HEK293 (cell line): ENCODE measurements at regions not wholly inside any gene's neighbourhood (a gene's known extent, or its start where the extent isn't known, plus 50 kb on each side); places are given as distances from the start of the nearest gene placed in this dataset.

ENCODE experiments used
- CTCF ChIA-PET: fragments of 350-600 bp; formaldehyde crosslinking; extraction: SDS; loops from one replicate; lab custom pipeline; 2021; ENCODE audit warnings: antibody characterized with exemption; lab: Yijun Ruan, JAX
- POLR2A ChIA-PET: fragments of 300-600 bp; formaldehyde crosslinking; extraction: SDS; loops from one replicate; lab custom pipeline; 2020; ENCODE audit warnings: antibody characterized with exemption, inconsistent platforms; lab: Yijun Ruan, JAX
- H3K27ac ChIP-seq: fragments of 200-500 bp; sonication (Bioruptor generic); 2 replicates; pipeline ENCODE4 v1.5.1; 2014; ENCODE audit warnings: low read depth, low read length, control low read depth, inconsistent platforms; ENCODE audit errors: extremely low read depth
- H3K36me3 ChIP-seq, 2 experiments: fragments of 200-500 bp in 1 of 2; sonication (Bioruptor generic) in 1 of 2; 1 replicate in 1 of 2; 2 replicates in 1 of 2; pipeline ENCODE4 v1.5.1; 2014 to 2017; ENCODE audit warnings: inconsistent platforms in 2 of 2, low read length in 2 of 2; ENCODE audit not compliant: control insufficient read depth in 2 of 2, insufficient read depth in 1 of 2
- H3K4me1 ChIP-seq: fragments of 200-500 bp; sonication (Bioruptor generic); 2 replicates; pipeline ENCODE4 v1.5.1; 2014; ENCODE audit warnings: mild to moderate bottlenecking, low read length, inconsistent platforms; ENCODE audit not compliant: control insufficient read depth, insufficient read depth
- H3K4me3 ChIP-seq: 2 replicates; pipeline ENCODE4 v1.5.1; 2011; ENCODE audit warnings: low read depth, mild to moderate bottlenecking, control low read depth, low read length, moderate library complexity
- H3K9me3 ChIP-seq: fragments of 200-500 bp; sonication (Bioruptor generic); 2 replicates; pipeline ENCODE4 v1.5.1; 2014; ENCODE audit warnings: low read depth, low read length, inconsistent platforms; ENCODE audit not compliant: control insufficient read depth, insufficient read depth
- MYNN ChIP-seq: fragments of 450-650 bp; formaldehyde crosslinking; IDR thresholded peaks from 2 replicates; pipeline ENCODE4 v1.5.1; 2016; ENCODE audit warnings: missing biosample characterization, missing genetic modification characterization, borderline replicate concordance
- OVOL3 ChIP-seq: fragments of 450-650 bp; formaldehyde crosslinking; IDR thresholded peaks from 2 replicates; pipeline ENCODE4 v1.5.1; 2016; ENCODE audit warnings: missing biosample characterization, missing genetic modification characterization
- RBAK ChIP-seq: fragments of 450-650 bp; formaldehyde crosslinking; IDR thresholded peaks from 2 replicates; pipeline ENCODE4 v1.5.1; 2016; ENCODE audit warnings: missing biosample characterization, missing genetic modification characterization
- SCRT1 ChIP-seq: fragments of 450-650 bp; formaldehyde crosslinking; IDR thresholded peaks from 2 replicates; pipeline ENCODE4 v1.5.1; 2016; ENCODE audit warnings: missing biosample characterization, missing genetic modification characterization, borderline replicate concordance
- ZBTB7A ChIP-seq: fragments of 450-650 bp; formaldehyde crosslinking; IDR thresholded peaks from 2 replicates; pipeline ENCODE4 v1.5.1; 2016; ENCODE audit warnings: low read depth, missing biosample characterization, missing genetic modification characterization
- ZFP41 ChIP-seq: fragments of 450-650 bp; formaldehyde crosslinking; IDR thresholded peaks from 2 replicates; pipeline ENCODE4 v1.5.1; 2016; ENCODE audit warnings: missing biosample characterization, missing genetic modification characterization, borderline replicate concordance
- ZNF114 ChIP-seq: fragments of 450-650 bp; formaldehyde crosslinking; IDR thresholded peaks from 2 replicates; pipeline ENCODE4 v1.5.0; 2017; ENCODE audit warnings: missing biosample characterization, missing genetic modification characterization
- ZNF146 ChIP-seq: fragments of 450-650 bp; formaldehyde crosslinking; IDR thresholded peaks from 2 replicates; pipeline ENCODE4 v1.5.1; 2016; ENCODE audit warnings: missing biosample characterization, missing genetic modification characterization
- ZNF157 ChIP-seq: fragments of 450-650 bp; formaldehyde crosslinking; IDR thresholded peaks from 2 replicates; pipeline ENCODE4 v1.5.1; 2016; ENCODE audit warnings: missing biosample characterization, missing genetic modification characterization
- ZNF16 ChIP-seq: fragments of 450-650 bp; formaldehyde crosslinking; IDR thresholded peaks from 2 replicates; pipeline ENCODE4 v1.5.1; 2016; ENCODE audit warnings: low read depth, missing biosample characterization, missing genetic modification characterization
- ZNF292 ChIP-seq: fragments of 450-650 bp; formaldehyde crosslinking; IDR thresholded peaks from 2 replicates; pipeline ENCODE4 v1.5.1; 2016; ENCODE audit warnings: low read depth, missing biosample characterization, missing genetic modification characterization, borderline replicate concordance
- ZNF341 ChIP-seq: fragments of 450-650 bp; formaldehyde crosslinking; IDR thresholded peaks from 2 replicates; pipeline ENCODE4; 2016; ENCODE audit warnings: low read depth, missing biosample characterization, missing genetic modification characterization
- ZNF473 ChIP-seq: fragments of 450-650 bp; formaldehyde crosslinking; IDR thresholded peaks from 2 replicates; pipeline ENCODE4 v1.5.1; 2017; ENCODE audit warnings: missing biosample characterization, missing genetic modification characterization
- ZNF510 ChIP-seq: fragments of 450-650 bp; formaldehyde crosslinking; IDR thresholded peaks from 2 replicates; pipeline ENCODE4 v1.5.1; 2018; ENCODE audit warnings: mild to moderate bottlenecking, missing genetic modification characterization, missing biosample characterization; ENCODE audit not compliant: insufficient replicate concordance
- ZNF514 ChIP-seq: fragments of 450-650 bp; formaldehyde crosslinking; IDR thresholded peaks from 2 replicates; pipeline ENCODE4 v1.5.1; 2016; ENCODE audit warnings: missing biosample characterization, missing genetic modification characterization
- ZNF777 ChIP-seq: fragments of 450-650 bp; formaldehyde crosslinking; IDR thresholded peaks from 2 replicates; pipeline ENCODE4 v1.5.1; 2017; ENCODE audit warnings: missing biosample characterization, missing genetic modification characterization, borderline replicate concordance
- ZXDB ChIP-seq: fragments of 450-650 bp; formaldehyde crosslinking; IDR thresholded peaks from 2 replicates; pipeline ENCODE4 v1.5.1; 2016; ENCODE audit warnings: missing biosample characterization, missing genetic modification characterization
- TF ChIP-seq, protein P1 (sequence below): fragments of 450-650 bp; formaldehyde crosslinking; IDR thresholded peaks from 2 replicates; pipeline ENCODE4 v1.5.1; 2016; ENCODE audit warnings: missing biosample characterization, missing genetic modification characterization
- TF ChIP-seq, protein P2 (sequence below): fragments of 450-650 bp; formaldehyde crosslinking; IDR thresholded peaks from 2 replicates; pipeline ENCODE4 v1.5.1; 2016; ENCODE audit warnings: missing biosample characterization, missing genetic modification characterization, low read depth
- TF ChIP-seq, protein P3 (sequence below): fragments of 450-650 bp; formaldehyde crosslinking; IDR thresholded peaks from 2 replicates; pipeline ENCODE4 v1.5.1; 2016; ENCODE audit warnings: missing biosample characterization, missing genetic modification characterization
- TF ChIP-seq, protein P4 (sequence below): fragments of 450-650 bp; formaldehyde crosslinking; IDR thresholded peaks from 2 replicates; pipeline ENCODE4 v1.5.1; 2016; ENCODE audit warnings: missing biosample characterization, missing genetic modification characterization, borderline replicate concordance
- TF ChIP-seq, protein P5 (sequence below): sonication (generic); formaldehyde crosslinking; IDR thresholded peaks from 2 replicates; pipeline ENCODE4 v1.8.1; 2022; ENCODE audit warnings: mild to moderate bottlenecking, moderate library complexity, missing genetic modification reagents

DNA sequence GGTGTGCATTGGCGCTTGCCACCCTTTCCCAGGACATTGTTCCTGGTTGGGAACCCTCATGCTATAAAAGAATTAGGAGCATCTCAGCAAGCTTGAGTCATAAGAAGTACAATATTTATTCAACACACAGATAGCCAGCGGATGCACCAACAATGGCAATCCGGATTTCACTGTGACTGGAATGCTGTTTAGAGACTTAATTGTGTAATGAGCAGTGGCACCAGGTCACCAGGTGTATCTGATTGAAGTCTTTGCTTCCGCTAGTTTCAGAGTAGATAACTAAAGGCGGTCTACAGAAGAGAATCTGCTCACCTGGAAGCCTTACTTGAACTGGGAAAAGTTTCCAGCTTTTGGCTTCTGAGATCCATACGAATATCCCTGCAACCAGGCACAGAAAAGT is 772.3 kb upstream of the GHITM start (continued):
- TF ChIP-seq, protein P1, sequence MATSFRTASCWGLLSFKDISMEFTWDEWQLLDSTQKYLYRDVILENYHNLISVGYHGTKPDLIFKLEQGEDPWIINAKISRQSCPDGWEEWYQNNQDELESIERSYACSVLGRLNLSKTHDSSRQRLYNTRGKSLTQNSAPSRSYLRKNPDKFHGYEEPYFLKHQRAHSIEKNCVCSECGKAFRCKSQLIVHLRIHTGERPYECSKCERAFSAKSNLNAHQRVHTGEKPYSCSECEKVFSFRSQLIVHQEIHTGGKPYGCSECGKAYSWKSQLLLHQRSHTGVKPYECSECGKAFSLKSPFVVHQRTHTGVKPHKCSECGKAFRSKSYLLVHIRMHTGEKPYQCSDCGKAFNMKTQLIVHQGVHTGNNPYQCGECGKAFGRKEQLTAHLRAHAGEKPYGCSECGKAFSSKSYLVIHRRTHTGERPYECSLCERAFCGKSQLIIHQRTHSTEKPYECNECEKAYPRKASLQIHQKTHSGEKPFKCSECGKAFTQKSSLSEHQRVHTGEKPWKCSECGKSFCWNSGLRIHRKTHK (tag by site-specific recombination): no peak
- no peak for TF ChIP-seq ZNF157
- no peak for TF ChIP-seq MYNN (tag by site-specific recombination)
- TF ChIP-seq ZFP41 (tag by site-specific recombination): no peak
- no peak for TF ChIP-seq ZNF514 (tag by site-specific recombination)
- no peak for TF ChIP-seq ZNF777 (tag by site-specific recombination)
- TF ChIP-seq, protein P2, sequence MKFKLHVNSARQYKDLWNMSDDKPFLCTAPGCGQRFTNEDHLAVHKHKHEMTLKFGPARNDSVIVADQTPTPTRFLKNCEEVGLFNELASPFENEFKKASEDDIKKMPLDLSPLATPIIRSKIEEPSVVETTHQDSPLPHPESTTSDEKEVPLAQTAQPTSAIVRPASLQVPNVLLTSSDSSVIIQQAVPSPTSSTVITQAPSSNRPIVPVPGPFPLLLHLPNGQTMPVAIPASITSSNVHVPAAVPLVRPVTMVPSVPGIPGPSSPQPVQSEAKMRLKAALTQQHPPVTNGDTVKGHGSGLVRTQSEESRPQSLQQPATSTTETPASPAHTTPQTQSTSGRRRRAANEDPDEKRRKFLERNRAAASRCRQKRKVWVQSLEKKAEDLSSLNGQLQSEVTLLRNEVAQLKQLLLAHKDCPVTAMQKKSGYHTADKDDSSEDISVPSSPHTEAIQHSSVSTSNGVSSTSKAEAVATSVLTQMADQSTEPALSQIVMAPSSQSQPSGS (tag by site-specific recombination): no peak
- no peak for TF ChIP-seq SCRT1 (tag by site-specific recombination)
- no peak for TF ChIP-seq ZNF341
- TF ChIP-seq, all 188 proteins: peak for 0

DNA sequence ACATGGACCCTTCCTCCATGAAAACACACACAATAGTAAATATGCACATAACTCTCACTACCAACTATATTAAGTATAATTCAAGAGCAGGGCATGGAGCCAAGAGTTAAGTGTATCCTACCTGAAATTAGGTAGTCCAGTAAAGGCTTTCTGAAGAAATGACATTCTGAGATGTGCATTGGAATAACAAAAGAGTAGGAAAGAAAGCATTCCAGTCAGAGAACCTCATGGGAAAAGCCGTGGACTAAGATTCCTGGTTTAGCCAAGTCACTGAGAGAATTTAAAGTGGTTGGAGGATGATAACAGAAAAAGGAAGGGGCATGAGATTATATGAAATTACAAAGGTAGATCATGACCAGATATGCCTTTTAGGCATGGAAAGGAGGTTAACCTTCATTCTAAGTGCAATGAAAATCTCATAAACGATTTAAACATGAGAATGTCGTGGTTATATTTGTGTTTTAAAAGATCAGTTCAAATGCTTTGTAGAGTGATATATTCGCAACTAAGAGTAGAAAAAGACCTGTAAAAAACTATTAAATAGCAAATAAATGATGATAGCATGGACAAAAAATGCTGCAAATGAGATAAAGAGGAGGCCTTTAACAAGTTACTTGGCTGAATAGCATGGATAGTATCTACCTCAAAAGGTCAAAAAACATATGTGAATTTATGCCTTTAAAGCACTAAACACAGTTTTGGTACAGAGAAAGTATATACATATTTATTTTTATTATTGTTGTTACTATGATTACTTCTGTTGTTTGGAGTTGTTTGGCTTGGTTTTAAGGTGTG is 767.4 kb upstream of the GHITM start:
- H3K36me3 ChIP-seq: no peaks in the 10 kb centered on the region
- POLR2A ChIA-PET: no interaction called here

More for the DNA sequence above, 767.4 kb upstream of the GHITM start:
- CTCF ChIA-PET: no interaction called here
- Histone ChIP-seq H3K4me1 (no peaks in the 10 kb centered on the region), H3K9me3 (no peaks in the 10 kb centered on the region), H3K4me3 (no peak overlapping the region), H3K27ac (no peak overlapping the region)
- TF ChIP-seq ZNF473: no peak
- TF ChIP-seq ZNF292: no peak
- TF ChIP-seq ZXDB: no peak
- no peak for TF ChIP-seq ZNF16 (tag by site-specific recombination)
- TF ChIP-seq OVOL3 (tag by site-specific recombination): no peak
- TF ChIP-seq, protein P3, sequence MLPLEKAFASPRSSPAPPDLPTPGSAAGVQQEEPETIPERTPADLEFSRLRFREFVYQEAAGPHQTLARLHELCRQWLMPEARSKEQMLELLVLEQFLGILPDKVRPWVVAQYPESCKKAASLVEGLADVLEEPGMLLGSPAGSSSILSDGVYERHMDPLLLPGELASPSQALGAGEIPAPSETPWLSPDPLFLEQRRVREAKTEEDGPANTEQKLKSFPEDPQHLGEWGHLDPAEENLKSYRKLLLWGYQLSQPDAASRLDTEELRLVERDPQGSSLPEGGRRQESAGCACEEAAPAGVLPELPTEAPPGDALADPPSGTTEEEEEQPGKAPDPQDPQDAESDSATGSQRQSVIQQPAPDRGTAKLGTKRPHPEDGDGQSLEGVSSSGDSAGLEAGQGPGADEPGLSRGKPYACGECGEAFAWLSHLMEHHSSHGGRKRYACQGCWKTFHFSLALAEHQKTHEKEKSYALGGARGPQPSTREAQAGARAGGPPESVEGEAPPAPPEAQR (tag by site-specific recombination): no peak
- no peak for TF ChIP-seq ZNF146 (tag by site-specific recombination)
- TF ChIP-seq ZNF510 (tag by site-specific recombination): no peak
- TF ChIP-seq ZBTB7A: no peak
- TF ChIP-seq, protein P4, sequence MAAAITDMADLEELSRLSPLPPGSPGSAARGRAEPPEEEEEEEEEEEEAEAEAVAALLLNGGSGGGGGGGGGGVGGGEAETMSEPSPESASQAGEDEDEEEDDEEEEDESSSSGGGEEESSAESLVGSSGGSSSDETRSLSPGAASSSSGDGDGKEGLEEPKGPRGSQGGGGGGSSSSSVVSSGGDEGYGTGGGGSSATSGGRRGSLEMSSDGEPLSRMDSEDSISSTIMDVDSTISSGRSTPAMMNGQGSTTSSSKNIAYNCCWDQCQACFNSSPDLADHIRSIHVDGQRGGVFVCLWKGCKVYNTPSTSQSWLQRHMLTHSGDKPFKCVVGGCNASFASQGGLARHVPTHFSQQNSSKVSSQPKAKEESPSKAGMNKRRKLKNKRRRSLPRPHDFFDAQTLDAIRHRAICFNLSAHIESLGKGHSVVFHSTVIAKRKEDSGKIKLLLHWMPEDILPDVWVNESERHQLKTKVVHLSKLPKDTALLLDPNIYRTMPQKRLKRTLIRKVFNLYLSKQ (tag by site-specific recombination): no peak
- TF ChIP-seq, protein P5, sequence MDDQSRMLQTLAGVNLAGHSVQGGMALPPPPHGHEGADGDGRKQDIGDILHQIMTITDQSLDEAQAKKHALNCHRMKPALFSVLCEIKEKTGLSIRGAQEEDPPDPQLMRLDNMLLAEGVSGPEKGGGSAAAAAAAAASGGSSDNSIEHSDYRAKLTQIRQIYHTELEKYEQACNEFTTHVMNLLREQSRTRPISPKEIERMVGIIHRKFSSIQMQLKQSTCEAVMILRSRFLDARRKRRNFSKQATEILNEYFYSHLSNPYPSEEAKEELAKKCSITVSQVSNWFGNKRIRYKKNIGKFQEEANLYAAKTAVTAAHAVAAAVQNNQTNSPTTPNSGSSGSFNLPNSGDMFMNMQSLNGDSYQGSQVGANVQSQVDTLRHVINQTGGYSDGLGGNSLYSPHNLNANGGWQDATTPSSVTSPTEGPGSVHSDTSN (CRISPR knock-in tag): no peak
- no peak for TF ChIP-seq RBAK (tag by site-specific recombination)
- TF ChIP-seq ZNF114 (tag by site-specific recombination): no peak
